GM23338 (cell line): ENCODE measurements at regions not wholly inside any gene's neighbourhood (a gene's known extent, or its start where the extent isn't known, plus 50 kb on each side); places are given as distances from the start of the nearest gene placed in this dataset.

Experiments used
- ATAC-seq: fragments of 200-7000 bp; cut with Tn5 transposase; 3 replicates; pipeline ENCODE4 v1.9.1; 2020
- DNase-seq: peaks from one replicate; pipeline ENCODE4 v3.0.0-alpha.2; 2015; ENCODE audit warnings: low spot score
- H2AFZ ChIP-seq: fragments of 200-600 bp; sonication (generic); 2 replicates; pipeline ENCODE4 v1.8.0; 2016; ENCODE audit warnings: antibody characterized with exemption, mild to moderate bottlenecking, moderate library complexity
- H3F3A ChIP-seq: fragments of 200-600 bp; sonication (generic); replicated peaks from 2 replicates; pipeline ENCODE4 v1.8.0; 2017; ENCODE audit warnings: antibody characterized with exemption, mixed run types, low read depth
- H3K27ac ChIP-seq: fragments of 200-600 bp; sonication (generic); 2 replicates; pipeline ENCODE4 v1.6.1; 2016; ENCODE audit warnings: low read depth
- H3K27me3 ChIP-seq: fragments of 200-600 bp; sonication (generic); 2 replicates; pipeline ENCODE4 v1.8.0; 2016; ENCODE audit warnings: mild to moderate bottlenecking, mixed run types, moderate library complexity; ENCODE audit not compliant: insufficient read depth
- H3K36me3 ChIP-seq: fragments of 200-600 bp; sonication (generic); 2 replicates; pipeline ENCODE4 v1.8.0; 2016; ENCODE audit warnings: mild to moderate bottlenecking; ENCODE audit not compliant: insufficient read depth
- H3K4me1 ChIP-seq: fragments of 200-600 bp; sonication (generic); 2 replicates; pipeline ENCODE4 v1.8.0; 2016; ENCODE audit warnings: mild to moderate bottlenecking, moderate library complexity; ENCODE audit not compliant: insufficient read depth
- H3K4me2 ChIP-seq: fragments of 200-600 bp; sonication (generic); 2 replicates; pipeline ENCODE4 v1.7.1; 2017; ENCODE audit warnings: mixed run types
- H3K4me3 ChIP-seq: fragments of 200-600 bp; sonication (generic); 2 replicates; pipeline ENCODE4 v1.6.1; 2016; ENCODE audit warnings: mixed run types
- H3K79me2 ChIP-seq: fragments of 200-600 bp; sonication (generic); replicated peaks from 2 replicates; pipeline ENCODE4 v1.8.0; 2017; ENCODE audit warnings: mild to moderate bottlenecking; ENCODE audit not compliant: insufficient read depth
- H3K9me2 ChIP-seq: fragments of 200-600 bp; sonication (generic); 2 replicates; pipeline ENCODE4 v1.8.0; 2017; ENCODE audit not compliant: insufficient read depth
- H4K20me1 ChIP-seq: fragments of 200-600 bp; sonication (generic); replicated peaks from 2 replicates; pipeline ENCODE4 v1.8.0; 2017; ENCODE audit warnings: mild to moderate bottlenecking; ENCODE audit not compliant: insufficient read depth
- H3K27ac Mint-ChIP-seq: 2 replicates; pipeline ENCODE4 v1.8.0; 2020; ENCODE audit warnings: inconsistent platforms, mild to moderate bottlenecking, moderate library complexity, mixed read lengths
- H3K27me3 Mint-ChIP-seq: 3 replicates; pipeline ENCODE4 v1.8.0; 2022; ENCODE audit warnings: low read depth, mild to moderate bottlenecking, moderate library complexity, mixed read lengths, inconsistent platforms; ENCODE audit not compliant: insufficient read depth, poor library complexity
- H3K36me3 Mint-ChIP-seq: 3 replicates; pipeline ENCODE4 v1.8.0; 2021; ENCODE audit warnings: low read depth, mild to moderate bottlenecking, inconsistent platforms, moderate library complexity, mixed read lengths
- H3K4me1 Mint-ChIP-seq: 3 replicates; pipeline ENCODE4 v1.8.0; 2020; ENCODE audit warnings: mild to moderate bottlenecking, inconsistent platforms, mixed read lengths
- H3K4me3 Mint-ChIP-seq: 3 replicates; pipeline ENCODE4 v1.8.0; 2021; ENCODE audit warnings: moderate library complexity, mild to moderate bottlenecking, inconsistent platforms, mixed read lengths
- H3K9me3 Mint-ChIP-seq: 3 replicates; pipeline ENCODE4 v1.8.0; 2020; ENCODE audit warnings: moderate library complexity, mild to moderate bottlenecking, inconsistent platforms, mixed read lengths
- CREB1 ChIP-seq: fragments of 250-450 bp; sonication (Bioruptor Pico); IDR thresholded peaks from 2 replicates; pipeline ENCODE4 v1.5.0; 2020; ENCODE audit warnings: low read depth, mild to moderate bottlenecking, moderate library complexity
- CTCF ChIP-seq, 2 experiments: fragments of 200-600 bp in 1 of 2; sonication (generic) in 1 of 2; conservative IDR thresholded peaks; 2 replicates each; pipeline versions ENCODE4 v1.5.1 to v1.6.1; 2016 to 2017; ENCODE audit warnings: antibody characterized with exemption in 2 of 2, low read depth in 2 of 2, mild to moderate bottlenecking in 2 of 2, moderate library complexity in 1 of 2
- ETS1 ChIP-seq: IDR thresholded peaks from 2 replicates; pipeline ENCODE4 v1.6.1; 2016; ENCODE audit warnings: antibody characterized with exemption
- EZH2 ChIP-seq: fragments of 200-600 bp; sonication (generic); IDR thresholded peaks from one replicate; pipeline ENCODE4 v1.8.0; 2017; ENCODE audit warnings: antibody characterized with exemption, mild to moderate bottlenecking, low read depth; ENCODE audit not compliant: unreplicated experiment
- EZH2phosphoT487 ChIP-seq: fragments of 200-600 bp; sonication (generic); IDR thresholded peaks from one replicate; pipeline ENCODE4 v1.8.1; 2018; ENCODE audit warnings: antibody characterized with exemption; ENCODE audit not compliant: unreplicated experiment
- JUNB ChIP-seq: IDR thresholded peaks from one replicate; pipeline ENCODE4 v1.6.1; 2016; ENCODE audit warnings: antibody characterized with exemption; ENCODE audit not compliant: unreplicated experiment
- NANOG ChIP-seq: IDR thresholded peaks from 2 replicates; pipeline ENCODE4 v1.6.1; 2016; ENCODE audit warnings: antibody characterized with exemption, borderline replicate concordance
- POLR2AphosphoS5 ChIP-seq: IDR thresholded peaks from 2 replicates; pipeline ENCODE4 v1.6.1; 2016; ENCODE audit warnings: antibody characterized with exemption, low read depth
- REST ChIP-seq: IDR thresholded peaks from one replicate; pipeline ENCODE4 v1.6.1; 2018; ENCODE audit warnings: antibody characterized with exemption; ENCODE audit not compliant: unreplicated experiment
- STAT1 ChIP-seq: IDR thresholded peaks from one replicate; pipeline ENCODE4 v1.6.1; 2016; ENCODE audit warnings: antibody characterized with exemption; ENCODE audit not compliant: unreplicated experiment
- ZNF331 ChIP-seq: fragments of 250-450 bp; sonication (Bioruptor Pico); IDR thresholded peaks from 2 replicates; pipeline ENCODE4 v1.5.0; 2020; ENCODE audit warnings: low read depth, mild to moderate bottlenecking, moderate library complexity

GRCh38 chr1:81160696-81161095, 640.0 kb upstream of the ADGRL2 start (continued):
- no peak for TF ChIP-seq REST
- no peak for TF ChIP-seq CREB1 (CRISPR knock-in tag)
- TF ChIP-seq EZH2phosphoT487: no peak
- TF ChIP-seq JUNB: no peak
- no peak for TF ChIP-seq ETS1
- TF ChIP-seq STAT1: no peak
- no peak for TF ChIP-seq NANOG

- DNase-seq: no peak
- no peak overlapping the region for H3K4me3 Mint-ChIP-seq
- peak overlapping the region; percentile 85 for H3K27ac Mint-ChIP-seq
Observed at GRCh38 chr1:81158592-81158991, 642.1 kb upstream of the ADGRL2 start.

More at GRCh38 chr1:81158592-81158991, 642.1 kb upstream of the ADGRL2 start:
- ATAC-seq: peak; percentile 63
- Mint-ChIP-seq H3K36me3 (no peaks in the 10 kb centered on the region), H3K27me3 (no peaks in the 10 kb centered on the region), H3K9me3 (no peaks in the 10 kb centered on the region), H3K4me1 (peaks cover 20% of the 10 kb centered on the region)
- Histone ChIP-seq H2AFZ (peak overlapping the region; percentile 5), H3K4me1 (peaks cover 12% of the 10 kb centered on the region; the same call in 1 of the 2 replicates), H3F3A (no peaks in the 10 kb centered on the region), H3K27me3 (no peaks in the 10 kb centered on the region), H3K9me2 (no peaks in the 10 kb centered on the region), H3K79me2 (no peaks in the 10 kb centered on the region), H3K27ac (no peak overlapping the region), H3K4me2 (no peak overlapping the region), H3K36me3 (no peaks in the 10 kb centered on the region), H4K20me1 (no peaks in the 10 kb centered on the region), H3K4me3 (no peak overlapping the region)
- no peak for TF ChIP-seq POLR2AphosphoS5
- TF ChIP-seq REST: no peak
- no peak for TF ChIP-seq JUNB
- TF ChIP-seq CREB1 (CRISPR knock-in tag): no peak
- no peak for TF ChIP-seq ZNF331 (CRISPR knock-in tag)
- no peak for TF ChIP-seq NANOG
- TF ChIP-seq EZH2: no peak
- TF ChIP-seq CTCF (conservative IDR thresholded peaks at IDR 0.05; ENCODE audit: low read depth in 2 of 2): no peak
